Stimulated activated CD8-positive, alpha-beta memory T cell treated with anti-CD3 and anti-CD28 coated beads, Interleukin-7, amount 100 ng/mL, for 24 hours (primary cell): ENCODE measurements at regions not wholly inside any gene's neighbourhood (a gene's known extent, or its start where the extent isn't known, plus 50 kb on each side); places are given as distances from the start of the nearest gene placed in this dataset.

Experiments used
- DNase-seq: peaks from one replicate; pipeline ENCODE4 v3.0.0-alpha.2; 2020; ENCODE audit warnings: low read depth

- DNase-seq, result no peak
These were observed 494.5 kb downstream of the BCOR start for GRCh38 chrX:39603230-39603629.

- DNase-seq, result no peak
These were observed 492.6 kb downstream of the BCOR start for GRCh38 chrX:39605183-39605582.

GRCh38 chrX:39605866-39606265 is 491.9 kb downstream of the BCOR start:
- no peak for DNase-seq

DNA sequence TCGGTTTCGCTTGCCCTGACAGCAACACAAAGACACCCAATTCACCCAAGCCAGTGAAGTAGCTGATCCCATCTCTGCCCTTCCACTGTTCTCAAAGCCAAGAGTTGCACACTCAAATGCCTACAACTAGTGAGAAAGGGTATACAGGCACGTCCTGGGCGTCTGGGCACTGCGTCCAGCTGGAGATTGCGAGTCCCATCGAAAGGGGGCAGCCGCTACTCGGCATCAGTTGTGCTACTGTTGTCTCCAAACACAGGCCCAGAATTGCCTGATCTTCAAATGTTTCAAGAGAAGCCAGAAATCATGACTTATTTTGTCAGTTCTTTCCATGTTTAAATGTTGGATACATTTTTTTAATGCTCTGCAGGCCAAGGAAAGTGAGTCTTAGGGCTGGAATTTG is 487.8 kb downstream of the BCOR start:
- DNase-seq, result no peak

- no peak for DNase-seq
These were observed 486.3 kb downstream of the BCOR start for GRCh38 chrX:39611468-39611867.

GRCh38 chrX:39613482-39613995 is 484.2 kb downstream of the BCOR start:
- no peak for DNase-seq

DNA sequence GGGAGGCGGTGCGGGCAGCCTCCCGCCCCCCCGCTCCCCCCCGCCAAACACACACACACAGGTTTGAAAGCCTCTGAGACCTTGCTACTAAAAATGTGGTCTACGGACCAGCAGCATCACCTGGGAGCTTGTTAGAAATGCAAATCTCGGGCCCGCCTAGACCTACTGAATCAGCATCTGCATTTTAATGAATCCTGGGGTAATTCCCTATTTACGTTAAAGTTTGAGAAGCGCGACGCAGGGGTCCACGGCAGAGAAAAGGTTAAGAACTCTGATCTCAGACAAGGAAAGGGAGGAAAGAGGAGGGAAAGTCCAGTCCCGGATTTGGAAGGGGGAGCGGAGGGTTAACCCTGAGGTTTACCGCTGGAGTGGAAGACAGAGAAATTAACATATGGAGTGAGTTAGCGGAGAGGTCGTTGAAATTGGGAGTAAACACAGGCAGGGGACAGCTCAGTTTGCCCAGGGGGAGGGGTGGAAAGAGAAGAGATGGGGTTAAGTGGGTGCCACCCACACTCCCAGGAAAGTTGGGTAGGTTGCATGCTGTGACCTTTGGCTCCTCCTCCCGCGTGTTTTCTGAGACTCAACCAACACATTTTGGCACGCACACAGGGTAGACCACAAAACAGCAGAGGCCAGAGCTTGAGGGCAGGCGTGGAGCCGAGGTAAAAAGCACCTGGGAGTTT is 483.6 kb downstream of the BCOR start:
- peak; percentile 9 for DNase-seq

DNA sequence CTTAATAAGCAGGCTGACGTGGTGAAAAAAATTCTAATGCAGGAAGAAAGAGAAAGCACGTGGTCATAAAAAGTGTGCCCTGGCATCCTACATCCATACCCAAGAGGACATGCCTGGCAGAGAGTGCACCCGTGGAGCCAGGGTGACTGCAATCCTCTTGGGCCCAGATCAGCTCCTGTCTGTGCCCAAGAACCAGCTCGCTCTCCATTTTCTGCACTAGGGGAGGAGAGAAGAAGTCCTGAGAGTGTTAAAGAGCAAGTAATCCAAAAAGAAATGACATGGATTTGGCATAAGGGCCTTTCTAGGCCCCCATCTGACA is 483.1 kb downstream of the BCOR start:
- DNase-seq, result no peak

DNA sequence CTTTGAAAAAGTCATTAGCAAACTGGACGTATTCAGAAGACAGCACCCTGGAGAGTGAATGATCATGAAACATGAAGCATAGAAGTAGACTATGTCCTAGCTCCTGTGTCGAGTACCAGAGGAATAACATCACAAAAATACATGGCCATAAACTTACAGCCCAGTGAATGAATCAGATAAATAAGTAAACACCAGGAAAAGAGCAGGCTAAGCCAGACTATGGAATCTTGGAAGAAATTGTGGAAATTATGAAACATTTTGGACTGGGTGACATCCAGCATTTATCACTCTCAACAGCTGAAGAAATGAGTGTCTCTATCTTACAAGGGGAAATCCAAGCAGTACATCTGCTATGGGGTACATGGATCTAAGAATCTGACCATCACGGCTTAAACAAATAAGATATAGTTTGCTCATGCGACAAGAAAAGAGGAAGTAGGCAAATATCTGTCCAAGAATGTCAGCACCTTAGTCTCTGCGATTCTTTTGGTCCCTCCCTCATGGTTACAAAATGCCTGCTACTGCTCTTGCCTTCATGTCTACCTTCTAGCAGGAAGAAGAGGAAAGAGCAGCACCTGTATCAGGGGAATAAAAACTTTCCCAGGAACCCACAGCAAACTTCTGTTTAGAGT is 481.5 kb downstream of the BCOR start:
- DNase-seq, result no peak

GRCh38 chrX:39616731-39617130 is 481.0 kb downstream of the BCOR start:
- DNase-seq, result no peak

- DNase-seq, result no peak
These were observed 479.6 kb downstream of the BCOR start for GRCh38 chrX:39618178-39618577.

GRCh38 chrX:39619182-39620009 is 478.4 kb downstream of the BCOR start:
- no peak for DNase-seq

- no peak for DNase-seq
These were observed 473.6 kb downstream of the BCOR start for GRCh38 chrX:39624166-39624565.

DNA sequence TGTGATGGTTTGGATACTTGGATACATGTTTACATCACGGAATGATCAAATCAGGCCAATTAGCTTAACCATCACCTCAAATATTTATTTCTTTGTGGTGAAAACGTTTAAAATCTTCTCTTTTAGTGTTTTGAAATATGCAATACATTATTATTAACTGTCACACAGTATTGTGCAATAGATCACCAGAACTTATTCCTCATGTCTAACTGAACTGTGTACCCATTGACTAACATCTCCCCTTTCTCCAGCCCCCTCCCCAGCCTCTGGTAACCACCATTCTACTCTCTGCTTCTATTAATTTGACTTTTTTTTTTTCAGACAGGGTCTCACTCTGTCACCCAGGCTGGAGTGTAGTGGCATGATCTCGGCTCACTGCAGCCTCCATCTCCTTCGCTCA is 471.9 kb downstream of the BCOR start:
- DNase-seq, result no peak

DNA sequence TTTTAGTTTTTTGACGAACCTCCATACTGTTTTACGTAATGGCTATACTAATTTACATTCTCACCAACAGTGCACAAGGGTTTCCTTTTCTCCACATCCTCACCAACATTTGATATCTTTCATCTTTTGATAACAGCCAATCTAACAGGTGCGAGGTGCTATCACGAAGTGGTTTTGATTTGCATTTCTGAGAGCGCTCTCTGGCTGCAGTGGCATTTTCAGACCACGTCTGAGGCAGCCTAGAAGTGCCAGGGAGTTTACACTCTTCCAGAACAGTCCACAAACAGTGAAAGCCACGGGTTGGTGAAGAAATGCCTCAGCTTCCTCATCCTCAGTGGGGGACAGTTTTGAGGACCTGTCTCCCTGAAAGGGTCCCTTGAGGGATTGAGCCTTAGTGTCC is 471.0 kb downstream of the BCOR start:
- no peak for DNase-seq

GRCh38 chrX:39627257-39627656 is 470.5 kb downstream of the BCOR start:
- DNase-seq, result no peak

GRCh38 chrX:39629001-39629400 is 468.8 kb downstream of the BCOR start:
- no peak for DNase-seq

DNA sequence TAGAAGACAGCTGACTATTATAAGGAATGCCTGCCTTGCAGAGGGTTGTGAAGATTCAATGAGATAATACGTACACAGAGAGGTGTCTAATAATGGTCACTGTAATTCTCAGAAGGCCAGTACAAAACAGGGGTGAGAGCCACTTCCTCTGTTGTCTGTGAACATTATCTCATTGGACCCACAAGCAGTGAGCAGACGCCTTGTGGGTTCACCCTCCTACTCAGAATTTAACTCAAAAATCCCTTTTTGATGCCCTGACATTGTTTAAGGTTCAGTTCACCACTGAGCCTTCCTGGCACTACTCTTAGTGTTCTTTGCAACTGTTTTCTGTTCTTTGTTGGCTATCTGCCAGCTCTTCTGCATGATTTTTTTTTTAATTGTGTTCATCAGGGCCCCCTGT is 467.4 kb downstream of the BCOR start:
- DNase-seq, result no peak

- DNase-seq, result no peak
These were observed 466.2 kb downstream of the BCOR start for GRCh38 chrX:39631276-39632229.

DNA sequence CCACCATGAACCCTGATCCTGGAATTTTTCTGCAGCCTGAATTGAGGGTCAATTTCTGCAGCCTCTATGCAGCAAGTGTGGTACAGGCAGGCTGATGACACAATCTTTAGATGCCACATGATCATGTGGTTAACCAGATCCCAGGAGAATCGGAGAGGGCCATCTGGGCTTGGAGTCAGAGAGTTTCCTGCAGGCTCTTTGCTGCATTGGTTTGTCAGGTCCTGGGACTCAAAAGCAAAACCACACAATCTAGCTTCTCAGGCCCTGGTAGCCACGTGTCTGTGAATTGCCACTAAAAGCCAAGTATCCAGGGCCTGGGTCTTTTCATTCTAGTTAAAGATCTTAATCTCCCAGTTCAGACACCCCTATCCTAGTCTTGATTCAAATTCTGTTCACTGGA is 464.5 kb downstream of the BCOR start:
- no peak for DNase-seq

- DNase-seq, result no peak
These were observed 461.3 kb downstream of the BCOR start for GRCh38 chrX:39636481-39636880.

GRCh38 chrX:39638526-39638925 is 459.2 kb downstream of the BCOR start:
- no peak for DNase-seq
